ENCODE measurements at regions not wholly inside any gene's neighbourhood (a gene's known extent, or its start where the extent isn't known, plus 50 kb on each side); places are given as distances from the start of the nearest gene placed in this dataset.

DNA sequence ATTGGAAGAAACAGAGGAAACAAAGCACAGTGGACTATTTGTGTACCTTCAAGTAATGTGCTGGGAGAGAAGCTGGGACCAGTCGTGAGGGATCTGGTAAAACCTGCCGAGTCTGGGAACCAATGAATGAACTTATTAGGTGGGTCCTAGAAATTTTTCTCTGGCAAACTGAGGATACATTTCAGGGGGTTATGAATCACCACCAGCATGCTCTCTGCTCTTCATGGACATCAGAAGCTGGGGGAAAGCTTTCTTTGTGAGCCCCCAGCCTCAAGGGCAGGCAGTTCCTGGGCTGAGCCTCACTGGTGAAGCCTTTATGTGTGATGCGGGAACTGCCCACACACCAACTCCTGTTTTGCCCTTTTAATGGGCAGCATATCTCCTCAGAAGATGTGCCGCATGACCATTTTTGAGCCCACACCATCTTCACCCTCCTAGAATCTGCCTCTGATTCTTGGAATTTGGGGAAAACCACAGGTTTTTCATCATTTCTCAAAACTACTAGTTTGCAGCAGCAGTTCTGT lies 95.4 kb upstream of the ENPP6 start:
- no peak for FAIRE-seq
- POLR2A ChIA-PET (ENCODE audit: partially characterized antibody), result no interaction called here
- Histone ChIP-seq H3K23me2 (ENCODE audit: low read depth, low read length) (peaks cover 2% of the 10 kb centered on the region; the same call in 1 of the 2 replicates), H3K27ac (ENCODE audit: low read depth, low read length) (no peak overlapping the region), H4K5ac (ENCODE audit: insufficient read length, low read depth, low read length) (no peak overlapping the region), H3K56ac (replicated peaks; ENCODE audit: insufficient read length, low read depth, low read length) (no peak overlapping the region), H3K18ac (ENCODE audit: extremely low read depth, low read length) (no peak overlapping the region), H2BK12ac (ENCODE audit: low read depth, low read length) (no peak overlapping the region), H3K4me1 (replicated peaks in 1 of 4; ENCODE audit: control insufficient read depth in 3 of 4, insufficient read depth in 4 of 4, low read length in 3 of 4) (peaks cover 0 to 8% (median 2%) of the 10 kb centered on the region in 4 experiments; a peak in 4 of 7 replicates), H4K20me1 (replicated peaks in 1 of 2; ENCODE audit: control insufficient read depth in 1 of 2, insufficient read depth in 2 of 2, low read length in 2 of 2) (no peaks in the 10 kb centered on the region), H3K9ac (replicated peaks in 1 of 4; ENCODE audit: extremely low read depth in 1 of 4, low read depth in 3 of 4, low read length in 3 of 4) (no peak overlapping the region), H2BK5ac (ENCODE audit: low read depth, low read length) (no peak overlapping the region), H2BK15ac (ENCODE audit: low read length) (no peak overlapping the region), H3K27me3 (replicated peaks in 1 of 4; ENCODE audit: control insufficient read depth in 3 of 4, extremely low read depth in 1 of 4, insufficient read depth in 3 of 4, low read length in 3 of 4) (no peaks in the 10 kb centered on the region), H2AK5ac (ENCODE audit: low read depth, low read length) (no peak overlapping the region), H3K4me2 (ENCODE audit: insufficient read depth in 1 of 2, low read depth in 2 of 2, low read length in 2 of 2) (no peak overlapping the region), H3K4me3 (ENCODE audit: extremely low read depth in 1 of 4, insufficient read depth in 2 of 4, low read depth in 3 of 4, low read length in 4 of 4) (no peak overlapping the region), H3K79me2 (ENCODE audit: control insufficient read depth in 1 of 2, insufficient read depth in 2 of 2, low read length in 2 of 2) (no peaks in the 10 kb centered on the region), H2AFZ (ENCODE audit: low read length) (no peak overlapping the region), H3K14ac (ENCODE audit: insufficient read length) (no peak overlapping the region), H2BK20ac (ENCODE audit: low read length) (no peak overlapping the region), H3K4ac (replicated peaks; ENCODE audit: insufficient read length, low read depth, low read length) (no peak overlapping the region), H3K23ac (ENCODE audit: insufficient read length) (no peak overlapping the region), H3K36me3 (ENCODE audit: control insufficient read depth in 2 of 4, insufficient read depth in 4 of 4, low read length in 3 of 4) (no peaks in the 10 kb centered on the region), H4K8ac (ENCODE audit: extremely low read depth, insufficient read depth, low read length) (no peak overlapping the region), H2BK120ac (replicated peaks; ENCODE audit: low read depth, low read length) (no peak overlapping the region), H3K79me1 (ENCODE audit: low read depth, low read length) (no peaks in the 10 kb centered on the region), H3K9me3 (ENCODE audit: insufficient read depth in 2 of 2, low read depth in 1 of 2, low read length in 1 of 2) (no peaks in the 10 kb centered on the region), H4K91ac (replicated peaks; ENCODE audit: insufficient read length, low read length) (peak overlapping the region; percentile 44)
- no peak for TF ChIP-seq POLR2A (IDR thresholded peaks at IDR 0.05; ENCODE audit: control extremely low read depth in 1 of 2, low read depth in 2 of 2, low read length in 2 of 2)
- TF ChIP-seq RFX5 (IDR thresholded peaks at IDR 0.05; ENCODE audit: borderline replicate concordance, low read depth, low read length), result no peak
- TF ChIP-seq CREB1 (IDR thresholded peaks at IDR 0.05), result no peak
- no peak for TF ChIP-seq SIRT6 (IDR thresholded peaks at IDR 0.05; ENCODE audit: low read length)
- no peak for TF ChIP-seq BACH1 (IDR thresholded peaks at IDR 0.05; ENCODE audit: low read length)
- no peak for TF ChIP-seq ATF3 (IDR thresholded peaks at IDR 0.05; ENCODE audit: insufficient read depth, low read depth, low read length)
- TF ChIP-seq, protein P1, sequence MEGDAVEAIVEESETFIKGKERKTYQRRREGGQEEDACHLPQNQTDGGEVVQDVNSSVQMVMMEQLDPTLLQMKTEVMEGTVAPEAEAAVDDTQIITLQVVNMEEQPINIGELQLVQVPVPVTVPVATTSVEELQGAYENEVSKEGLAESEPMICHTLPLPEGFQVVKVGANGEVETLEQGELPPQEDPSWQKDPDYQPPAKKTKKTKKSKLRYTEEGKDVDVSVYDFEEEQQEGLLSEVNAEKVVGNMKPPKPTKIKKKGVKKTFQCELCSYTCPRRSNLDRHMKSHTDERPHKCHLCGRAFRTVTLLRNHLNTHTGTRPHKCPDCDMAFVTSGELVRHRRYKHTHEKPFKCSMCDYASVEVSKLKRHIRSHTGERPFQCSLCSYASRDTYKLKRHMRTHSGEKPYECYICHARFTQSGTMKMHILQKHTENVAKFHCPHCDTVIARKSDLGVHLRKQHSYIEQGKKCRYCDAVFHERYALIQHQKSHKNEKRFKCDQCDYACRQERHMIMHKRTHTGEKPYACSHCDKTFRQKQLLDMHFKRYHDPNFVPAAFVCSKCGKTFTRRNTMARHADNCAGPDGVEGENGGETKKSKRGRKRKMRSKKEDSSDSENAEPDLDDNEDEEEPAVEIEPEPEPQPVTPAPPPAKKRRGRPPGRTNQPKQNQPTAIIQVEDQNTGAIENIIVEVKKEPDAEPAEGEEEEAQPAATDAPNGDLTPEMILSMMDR (IDR thresholded peaks at IDR 0.05; ENCODE audit: control extremely low read depth in 1 of 3, insufficient read depth in 1 of 3, low read depth in 1 of 3, low read length in 3 of 3), result no peak
- TF ChIP-seq BCL11A (IDR thresholded peaks at IDR 0.05; ENCODE audit: low read depth in 2 of 2, low read length in 2 of 2), result no peak
- no peak for TF ChIP-seq KDM1A (IDR thresholded peaks at IDR 0.05; ENCODE audit: borderline replicate concordance, low read length)
- TF ChIP-seq, protein P2, sequence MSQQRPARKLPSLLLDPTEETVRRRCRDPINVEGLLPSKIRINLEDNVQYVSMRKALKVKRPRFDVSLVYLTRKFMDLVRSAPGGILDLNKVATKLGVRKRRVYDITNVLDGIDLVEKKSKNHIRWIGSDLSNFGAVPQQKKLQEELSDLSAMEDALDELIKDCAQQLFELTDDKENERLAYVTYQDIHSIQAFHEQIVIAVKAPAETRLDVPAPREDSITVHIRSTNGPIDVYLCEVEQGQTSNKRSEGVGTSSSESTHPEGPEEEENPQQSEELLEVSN (IDR thresholded peaks at IDR 0.05), result no peak
- TF ChIP-seq HDAC2 (IDR thresholded peaks at IDR 0.05; ENCODE audit: borderline replicate concordance in 1 of 2, low read depth in 2 of 2, low read length in 2 of 2), result no peak
- 92% methylated on average over 4 of the region's 4 CpGs; no CpG with 5 or more reads in 1 of the 2 experiments for WGBS, 2 experiments (ENCODE audit: extremely low coverage in 1 of 2, insufficient coverage in 1 of 2, insufficient read length in 1 of 2, insufficient replicate concordance in 2 of 2, low coverage in 1 of 2, low lambda C conversion rate in 2 of 2, missing lambda C conversion rate in 1 of 2)
- no peak for DNase-seq (ENCODE audit: low read depth in 1 of 2, low spot score in 2 of 2)
- CTCF ChIA-PET (ENCODE audit: partially characterized antibody), result no interaction called here
